CD1c-positive myeloid dendritic cell (primary cell): ENCODE measurements at regions not wholly inside any gene's neighbourhood (a gene's known extent, or its start where the extent isn't known, plus 50 kb on each side); places are given as distances from the start of the nearest gene placed in this dataset.

ENCODE experiments used
- DNase-seq: peaks from one replicate; pipeline ENCODE4 v3.0.0-alpha.2; 2016; ENCODE audit errors: extremely low spot score

- DNase-seq = peak; percentile 75
Observed at GRCh38 chr18:23077493-23078256, 57.6 kb upstream of the CABLES1 start.

GRCh38 chr18:23085066-23085465 lies 50.2 kb upstream of the CABLES1 start:
- no peak for DNase-seq
